ENCODE measurements at regions not wholly inside any gene's neighbourhood (a gene's known extent, or its start where the extent isn't known, plus 50 kb on each side); places are given as distances from the start of the nearest gene placed in this dataset.

GRCh38 chr2:188917632-188918031 lies 56.5 kb upstream of the COL3A1 start:
- DNase-seq, result no peak

DNA sequence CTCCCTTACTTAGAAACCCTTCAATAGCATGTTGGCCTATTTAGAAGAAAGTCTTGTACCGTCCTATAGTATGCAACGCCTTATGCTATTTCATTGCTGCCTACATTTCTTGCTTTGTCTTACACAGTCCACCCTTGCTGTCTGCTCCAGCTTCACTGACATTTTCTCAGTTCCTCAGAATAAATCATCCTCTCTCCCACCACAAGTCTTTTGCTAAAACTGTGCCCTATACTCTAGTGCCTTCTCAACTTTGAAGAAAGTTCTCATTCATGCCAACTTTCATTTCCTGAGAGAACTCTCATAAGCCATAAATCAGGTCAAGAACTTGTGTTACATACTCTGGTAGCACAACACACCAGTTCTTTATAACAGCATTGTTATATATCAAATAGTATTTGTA lies 54.3 kb upstream of the COL3A1 start:
- DNase-seq, result no peak

GRCh38 chr2:188922191-188922590 lies 52.0 kb upstream of the COL3A1 start:
- no peak for DNase-seq

Data from nucleus accumbens (tissue), 56 donors.